GM10248 (cell line): ENCODE measurements at regions not wholly inside any gene's neighbourhood (a gene's known extent, or its start where the extent isn't known, plus 50 kb on each side); places are given as distances from the start of the nearest gene placed in this dataset.

Experiments
- CTCF ChIA-PET: fragments of 300-600 bp; sonication (Branson Sonifier 250); formaldehyde crosslinking; extraction: SDS; loops from one replicate; lab custom pipeline; 2021; ENCODE audit warnings: antibody characterized with exemption; lab: Yijun Ruan, JAX
- POLR2A ChIA-PET: fragments of 350-650 bp; sonication (Branson Sonifier 250); formaldehyde crosslinking; extraction: SDS; loops from one replicate; lab custom pipeline; 2020; ENCODE audit warnings: antibody characterized with exemption; lab: Yijun Ruan, JAX
- DNase-seq: peaks from one replicate; pipeline ENCODE4 v3.0.0; 2012; ENCODE audit errors: extremely low spot score
- CTCF ChIP-seq: IDR thresholded peaks from 2 replicates; pipeline ENCODE4 v1.5.1; 2012; ENCODE audit warnings: mild to moderate bottlenecking, low read depth; ENCODE audit errors: extremely low read depth, missing control alignments, control extremely low read depth

- DNase-seq, result no peak
- POLR2A ChIA-PET, result no interaction called here
- CTCF ChIA-PET, result interaction anchor here (1.5 kb wide), 1 partner anchor 58 kb away, joined by 3 read pairs; no protein-coding TSS in a partner anchor
- no peak for TF ChIP-seq CTCF
Observed at GRCh38 chr2:59905731-59906130, 647.7 kb downstream of the BCL11A start.

DNA sequence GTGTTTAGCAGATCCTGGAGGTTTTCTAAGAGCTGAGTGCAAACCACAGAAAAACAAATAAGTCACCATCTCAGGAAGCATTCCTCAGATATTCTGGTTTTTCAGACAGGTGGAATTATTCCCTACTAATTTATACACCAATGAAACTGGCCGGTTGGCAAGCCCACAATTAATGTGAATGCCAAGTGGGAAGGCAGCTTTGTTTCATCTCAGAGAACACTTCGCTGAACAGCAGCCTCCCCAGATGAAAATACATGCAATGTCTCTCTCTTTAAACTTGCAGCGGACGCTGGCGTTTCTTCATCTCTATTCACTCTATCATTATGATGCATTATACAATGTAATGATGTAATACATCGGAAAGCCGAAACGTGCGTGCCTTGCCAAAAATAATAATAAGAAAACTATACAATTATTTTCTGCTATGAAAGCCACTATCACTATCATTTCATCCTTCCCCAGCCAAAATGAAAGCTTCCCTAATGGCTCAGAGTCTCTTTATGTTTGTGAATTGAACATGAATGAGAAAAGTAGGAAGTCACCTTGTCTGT, 649.4 kb downstream of the BCL11A start:
- TF ChIP-seq CTCF, result no peak
- CTCF ChIA-PET, result no interaction called here
- DNase-seq, result no peak
- POLR2A ChIA-PET, result no interaction called here

GRCh38 chr2:59900728-59901452, 652.6 kb downstream of the BCL11A start:
- no peak for TF ChIP-seq CTCF
- CTCF ChIA-PET, result no interaction called here
- POLR2A ChIA-PET, result no interaction called here
- no peak for DNase-seq

- CTCF ChIA-PET, result no interaction called here
- POLR2A ChIA-PET, result no interaction called here
- no peak for DNase-seq
- no peak for TF ChIP-seq CTCF
Observed at GRCh38 chr2:59899692-59900091, 653.8 kb downstream of the BCL11A start.

DNA sequence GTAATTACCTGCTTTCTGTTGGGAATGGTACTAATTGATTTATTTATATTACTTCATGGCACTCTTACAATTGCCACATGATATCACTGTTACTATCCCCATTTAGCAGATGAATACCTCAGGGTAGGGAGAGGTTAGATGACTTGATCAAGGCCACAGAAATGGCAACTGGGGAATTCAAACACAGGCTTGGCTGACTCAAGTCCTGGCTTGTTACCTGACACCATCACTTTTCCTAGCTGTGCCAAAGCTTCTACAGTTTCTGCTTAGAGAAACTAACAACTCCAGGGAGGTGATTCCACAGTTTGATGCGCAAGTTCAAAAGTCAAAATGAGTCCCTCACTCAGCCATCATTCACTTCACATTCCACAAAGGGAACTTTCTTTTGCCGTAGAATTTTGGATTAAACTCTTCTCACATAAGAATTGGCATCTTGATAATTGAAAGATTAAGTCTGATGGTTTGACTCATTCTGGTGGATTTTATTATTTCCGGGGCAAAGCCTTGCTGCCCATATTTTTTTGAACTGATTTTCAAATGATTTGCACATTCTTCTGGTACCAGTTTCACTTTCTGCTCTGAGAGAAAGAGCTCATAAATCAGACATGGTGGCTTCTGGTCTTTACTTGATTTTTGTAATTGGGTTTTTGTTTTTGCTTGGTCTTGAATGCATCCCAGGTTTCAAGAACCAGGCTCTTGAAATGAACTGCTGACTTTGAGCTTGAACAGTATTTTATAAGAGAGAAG, 656.8 kb downstream of the BCL11A start:
- ChIA-PET CTCF (no interaction called here), POLR2A (no interaction called here)
- TF ChIP-seq CTCF, result no peak
- DNase-seq, result no peak

GRCh38 chr2:59893612-59894011, 659.8 kb downstream of the BCL11A start:
- no peak for DNase-seq
- TF ChIP-seq CTCF, result no peak
- ChIA-PET POLR2A (no interaction called here), CTCF (no interaction called here)
